HEK293T (cell line): ENCODE measurements at regions not wholly inside any gene's neighbourhood (a gene's known extent, or its start where the extent isn't known, plus 50 kb on each side); places are given as distances from the start of the nearest gene placed in this dataset.

Experiments
- CTCF ChIA-PET: fragments of 350-600 bp; formaldehyde crosslinking; extraction: SDS; loops from one replicate; lab custom pipeline; 2021; ENCODE audit warnings: antibody characterized with exemption, inconsistent platforms; lab: Yijun Ruan, JAX
- POLR2A ChIA-PET: fragments of 350-600 bp; formaldehyde crosslinking; extraction: SDS; loops from one replicate; lab custom pipeline; 2020; ENCODE audit warnings: antibody characterized with exemption, inconsistent platforms; lab: Yijun Ruan, JAX
- DNase-seq: peaks from one replicate; pipeline ENCODE4 v3.0.0; 2012; ENCODE audit warnings: mixed read lengths; ENCODE audit errors: extremely low spot score
- ARNT ChIP-seq: fragments of 450-650 bp; IDR thresholded peaks from 2 replicates; pipeline ENCODE4 v1.6.1; 2017; ENCODE audit warnings: mild to moderate bottlenecking
- BHLHE40 ChIP-seq: fragments of 450-650 bp; IDR thresholded peaks from 2 replicates; pipeline ENCODE4 v1.6.1; 2016; ENCODE audit warnings: mild to moderate bottlenecking, moderate library complexity, borderline replicate concordance
- CTBP1 ChIP-seq: fragments of 450-650 bp; IDR thresholded peaks from 2 replicates; pipeline ENCODE4 v1.6.1; 2016; ENCODE audit warnings: borderline replicate concordance
- ELF4 ChIP-seq: fragments of 450-650 bp; IDR thresholded peaks from 2 replicates; pipeline ENCODE4 v1.6.1; 2017; ENCODE audit warnings: antibody characterized with exemption
- FOXA1 ChIP-seq: fragments of 450-650 bp; IDR thresholded peaks from 2 replicates; pipeline ENCODE4 v1.6.1; 2016; ENCODE audit warnings: mild to moderate bottlenecking
- FOXK2 ChIP-seq: fragments of 450-650 bp; IDR thresholded peaks from 2 replicates; pipeline ENCODE4 v1.6.1; 2016; ENCODE audit warnings: mild to moderate bottlenecking
- FOXM1 ChIP-seq: fragments of 450-650 bp; IDR thresholded peaks from 2 replicates; pipeline ENCODE4 v1.6.1; 2017; ENCODE audit warnings: mild to moderate bottlenecking, borderline replicate concordance
- HDGF ChIP-seq: fragments of 450-650 bp; IDR thresholded peaks from 2 replicates; pipeline ENCODE4 v1.6.1; 2017; ENCODE audit warnings: antibody characterized with exemption, borderline replicate concordance
- L3MBTL2 ChIP-seq: fragments of 450-650 bp; conservative IDR thresholded peaks from 2 replicates; pipeline ENCODE4 v1.6.1; 2016; ENCODE audit warnings: mild to moderate bottlenecking
- LEF1 ChIP-seq: fragments of 450-650 bp; IDR thresholded peaks from 2 replicates; pipeline ENCODE4 v1.6.1; 2017; ENCODE audit warnings: mild to moderate bottlenecking, borderline replicate concordance
- NFRKB ChIP-seq: fragments of 450-650 bp; IDR thresholded peaks from 2 replicates; pipeline ENCODE4 v1.6.1; 2016; ENCODE audit warnings: mild to moderate bottlenecking, moderate library complexity
- SP1 ChIP-seq: fragments of 450-650 bp; IDR thresholded peaks from 2 replicates; pipeline ENCODE4 v1.6.1; 2017
- SUZ12 ChIP-seq: fragments of 450-650 bp; IDR thresholded peaks from 2 replicates; pipeline ENCODE4 v1.6.1; 2016; ENCODE audit warnings: mild to moderate bottlenecking
- TARDBP ChIP-seq: fragments of 450-650 bp; IDR thresholded peaks from 2 replicates; pipeline ENCODE4 v1.6.1; 2016
- ZNF384 ChIP-seq: fragments of 450-650 bp; IDR thresholded peaks from 2 replicates; pipeline ENCODE4 v1.6.1; 2016
- TF ChIP-seq, protein P1 (sequence below): fragments of 450-650 bp; IDR thresholded peaks from 2 replicates; pipeline ENCODE4 v1.6.1; 2016

DNA sequence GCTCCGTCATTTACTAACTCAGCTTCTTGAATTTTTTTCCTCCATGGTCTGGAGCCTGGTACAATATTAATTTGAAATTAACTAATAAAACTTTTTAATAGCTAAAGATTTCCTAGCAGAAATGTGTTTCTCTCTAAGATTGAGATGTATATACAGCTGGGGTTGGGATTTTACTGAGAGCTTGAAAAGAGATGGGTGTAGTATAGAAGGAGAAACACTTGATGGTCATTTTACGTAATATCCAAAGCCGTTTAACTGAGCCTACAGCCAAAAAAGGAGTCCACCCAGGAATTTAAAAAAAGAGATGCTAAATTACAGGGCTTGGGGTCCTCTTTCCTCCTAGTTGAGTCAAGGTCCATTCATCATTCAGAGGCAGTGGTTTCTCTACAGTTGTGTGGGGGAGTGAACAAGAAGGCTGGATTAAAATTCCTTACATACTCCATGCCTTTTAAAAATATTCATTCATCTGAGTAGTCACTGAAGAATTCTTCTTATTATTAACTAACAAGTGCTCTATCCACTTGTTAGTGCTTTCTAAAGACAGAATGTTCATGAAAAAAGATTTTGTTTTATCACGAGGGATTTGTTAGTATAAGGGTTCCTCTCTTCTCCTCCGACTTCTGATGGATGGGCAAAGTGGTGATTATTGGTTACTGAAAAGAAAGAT is 255.3 kb upstream of the IL12A start:
- TF ChIP-seq, protein P1, sequence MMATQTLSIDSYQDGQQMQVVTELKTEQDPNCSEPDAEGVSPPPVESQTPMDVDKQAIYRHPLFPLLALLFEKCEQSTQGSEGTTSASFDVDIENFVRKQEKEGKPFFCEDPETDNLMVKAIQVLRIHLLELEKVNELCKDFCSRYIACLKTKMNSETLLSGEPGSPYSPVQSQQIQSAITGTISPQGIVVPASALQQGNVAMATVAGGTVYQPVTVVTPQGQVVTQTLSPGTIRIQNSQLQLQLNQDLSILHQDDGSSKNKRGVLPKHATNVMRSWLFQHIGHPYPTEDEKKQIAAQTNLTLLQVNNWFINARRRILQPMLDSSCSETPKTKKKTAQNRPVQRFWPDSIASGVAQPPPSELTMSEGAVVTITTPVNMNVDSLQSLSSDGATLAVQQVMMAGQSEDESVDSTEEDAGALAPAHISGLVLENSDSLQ = no peak
- TF ChIP-seq LEF1 (no peak), BHLHE40 (no peak), FOXM1 (no peak), CTBP1 (no peak), L3MBTL2 (no peak), ELF4 (no peak), TARDBP (no peak), NFRKB (no peak), SUZ12 (no peak), ARNT (no peak), FOXK2 (no peak), SP1 (no peak), FOXA1 (no peak), ZNF384 (no peak), HDGF (no peak)
- ChIA-PET POLR2A (no interaction called here), CTCF (interaction anchor here (0.6 kb wide), 1 partner anchor 98 kb away, joined by 3 read pairs; no protein-coding TSS in a partner anchor)
- DNase-seq = no peak

GRCh38 chr3:159734681-159735080 is 254.0 kb upstream of the IL12A start:
- DNase-seq = no peak
- ChIA-PET POLR2A (no interaction called here), CTCF (no interaction called here)
- TF ChIP-seq SUZ12 (no peak), ELF4 (no peak)
- TF ChIP-seq, protein P1 = no peak

DNA sequence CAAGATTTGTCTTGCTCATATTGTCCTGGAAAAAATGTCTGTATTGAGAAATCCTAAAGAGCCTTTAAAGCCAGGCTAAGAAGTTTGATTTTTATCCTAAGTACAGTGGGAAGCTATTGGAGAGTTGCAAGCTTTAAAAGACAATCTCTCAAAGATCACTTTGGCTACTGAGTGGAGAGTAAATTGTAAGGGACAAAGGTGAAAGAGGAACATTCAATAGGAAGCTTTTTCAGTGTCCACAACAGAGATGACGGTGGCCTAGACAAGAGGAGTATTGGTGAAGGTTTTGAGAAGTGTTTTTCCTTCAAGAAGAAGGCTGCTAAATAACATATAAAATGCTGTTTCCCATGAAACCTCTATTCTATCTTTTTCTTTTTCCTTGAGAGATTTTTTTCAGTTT is 249.5 kb upstream of the IL12A start:
- ChIA-PET POLR2A (no interaction called here), CTCF (no interaction called here)
- no peak for DNase-seq
- TF ChIP-seq NFRKB (no peak), ELF4 (no peak), SP1 (no peak), ARNT (no peak), BHLHE40 (no peak), FOXK2 (no peak), FOXA1 (no peak), SUZ12 (no peak), ZNF384 (no peak), L3MBTL2 (no peak), FOXM1 (no peak), TARDBP (no peak), CTBP1 (no peak), HDGF (no peak), LEF1 (no peak)
- TF ChIP-seq, protein P1 = no peak

- ChIA-PET CTCF (no interaction called here), POLR2A (no interaction called here)
- no peak for DNase-seq
- TF ChIP-seq FOXK2 = no peak
- no peak for TF ChIP-seq HDGF
- no peak for TF ChIP-seq SP1
- TF ChIP-seq ARNT = no peak
- no peak for TF ChIP-seq TARDBP
- TF ChIP-seq, protein P1 = no peak
- no peak for TF ChIP-seq L3MBTL2
- no peak for TF ChIP-seq CTBP1
- TF ChIP-seq BHLHE40 = no peak
- TF ChIP-seq SUZ12 = no peak
- no peak for TF ChIP-seq FOXA1
- no peak for TF ChIP-seq ZNF384
- TF ChIP-seq LEF1 = no peak
- no peak for TF ChIP-seq NFRKB
- no peak for TF ChIP-seq ELF4
- TF ChIP-seq FOXM1 = no peak
Measured at GRCh38 chr3:159739969-159740368, 248.7 kb upstream of the IL12A start.

DNA sequence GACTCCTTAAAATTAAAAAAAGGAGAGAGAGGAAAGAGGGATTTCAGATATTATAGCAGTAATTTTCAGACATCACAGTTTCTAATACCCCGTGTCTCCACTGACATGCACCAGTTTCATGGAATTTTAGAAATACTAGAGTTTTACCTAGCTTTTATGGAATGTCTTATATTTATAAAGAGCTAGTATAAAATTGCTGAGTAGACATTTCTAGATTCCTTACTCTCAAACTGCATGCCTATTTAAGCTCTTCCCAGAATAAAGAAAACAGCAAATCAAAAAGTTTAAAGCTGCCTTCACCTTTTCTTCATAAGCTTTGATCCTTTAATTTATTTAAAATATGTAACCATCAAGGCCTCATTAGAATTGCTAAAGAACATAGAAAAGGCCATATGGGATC is 247.4 kb upstream of the IL12A start:
- DNase-seq = no peak
- POLR2A ChIA-PET = no interaction called here
- no peak for TF ChIP-seq SP1
- TF ChIP-seq TARDBP = no peak
- TF ChIP-seq ELF4 = no peak
- TF ChIP-seq FOXA1 = no peak
- no peak for TF ChIP-seq FOXK2
- TF ChIP-seq, protein P1 = no peak
- no peak for TF ChIP-seq ZNF384
- no peak for TF ChIP-seq NFRKB
- no peak for TF ChIP-seq HDGF
- no peak for TF ChIP-seq BHLHE40
- no peak for TF ChIP-seq ARNT
- no peak for TF ChIP-seq L3MBTL2
- TF ChIP-seq LEF1 = no peak
- no peak for TF ChIP-seq SUZ12
- no peak for TF ChIP-seq CTBP1
- no peak for TF ChIP-seq FOXM1
- CTCF ChIA-PET = no interaction called here
